22Rv1 (cell line): ENCODE measurements at regions not wholly inside any gene's neighbourhood (a gene's known extent, or its start where the extent isn't known, plus 50 kb on each side); places are given as distances from the start of the nearest gene placed in this dataset.

ENCODE experiments used
- ZFX ChIP-seq: fragments of 450-650 bp; IDR thresholded peaks from 2 replicates; pipeline ENCODE4 v1.6.1; 2017; ENCODE audit warnings: antibody characterized with exemption, borderline replicate concordance
- TF ChIP-seq, protein P1 (sequence below): fragments of 450-650 bp; IDR thresholded peaks from 2 replicates; pipeline ENCODE4 v1.5.1; 2017; ENCODE audit warnings: mild to moderate bottlenecking

DNA sequence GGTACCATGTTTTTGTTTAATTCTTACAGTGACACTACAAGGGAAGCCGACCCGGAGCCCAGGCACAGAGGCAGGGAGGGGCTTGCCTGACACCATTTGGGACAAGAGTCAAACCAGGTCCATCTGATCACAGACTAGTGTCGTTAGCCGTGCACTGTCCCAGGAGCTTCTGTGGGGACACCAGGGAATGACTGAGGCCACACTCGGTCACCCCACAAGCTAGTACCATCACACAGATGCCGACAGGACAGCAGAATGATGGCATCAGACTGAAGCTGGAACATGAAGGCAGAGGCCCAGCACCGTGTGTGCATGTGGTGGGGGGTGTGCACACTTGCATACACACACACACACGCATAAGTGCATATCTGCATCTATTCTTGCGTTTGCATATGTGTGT, 61.5 kb upstream of the NECTIN1 start:
- TF ChIP-seq, protein P1, sequence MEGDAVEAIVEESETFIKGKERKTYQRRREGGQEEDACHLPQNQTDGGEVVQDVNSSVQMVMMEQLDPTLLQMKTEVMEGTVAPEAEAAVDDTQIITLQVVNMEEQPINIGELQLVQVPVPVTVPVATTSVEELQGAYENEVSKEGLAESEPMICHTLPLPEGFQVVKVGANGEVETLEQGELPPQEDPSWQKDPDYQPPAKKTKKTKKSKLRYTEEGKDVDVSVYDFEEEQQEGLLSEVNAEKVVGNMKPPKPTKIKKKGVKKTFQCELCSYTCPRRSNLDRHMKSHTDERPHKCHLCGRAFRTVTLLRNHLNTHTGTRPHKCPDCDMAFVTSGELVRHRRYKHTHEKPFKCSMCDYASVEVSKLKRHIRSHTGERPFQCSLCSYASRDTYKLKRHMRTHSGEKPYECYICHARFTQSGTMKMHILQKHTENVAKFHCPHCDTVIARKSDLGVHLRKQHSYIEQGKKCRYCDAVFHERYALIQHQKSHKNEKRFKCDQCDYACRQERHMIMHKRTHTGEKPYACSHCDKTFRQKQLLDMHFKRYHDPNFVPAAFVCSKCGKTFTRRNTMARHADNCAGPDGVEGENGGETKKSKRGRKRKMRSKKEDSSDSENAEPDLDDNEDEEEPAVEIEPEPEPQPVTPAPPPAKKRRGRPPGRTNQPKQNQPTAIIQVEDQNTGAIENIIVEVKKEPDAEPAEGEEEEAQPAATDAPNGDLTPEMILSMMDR = no peak
- no peak for TF ChIP-seq ZFX
